ENCODE measurements at regions not wholly inside any gene's neighbourhood (a gene's known extent, or its start where the extent isn't known, plus 50 kb on each side); places are given as distances from the start of the nearest gene placed in this dataset.
"Not testable (repeated sequence)": the region's sequence is repeated elsewhere in the genome, so short reads cannot be mapped to it uniquely, and the experiment has no call there.

- peaks cover 0 to 2% (median 0%) of the 10 kb centered on the region in 9 donors for H3K4me1 ChIP-seq
- intact Hi-C loops (cut with DNase I): no loop called here
- H3K27ac ChIP-seq: no peak overlapping the region
Measured at GRCh38 chr5:67723873-67724272, 491.7 kb upstream of the PIK3R1 start.

GRCh38 chr5:67722582-67722981 is 493.0 kb upstream of the PIK3R1 start:
- ATAC-seq; H3K4me3 ChIP-seq; H3K9me3 ChIP-seq; intact Hi-C loops (cut with DNase I); H3K27me3 ChIP-seq; H3K36me3 ChIP-seq; DNase-seq; H3K27ac ChIP-seq; H3K4me1 ChIP-seq: not testable (repeated sequence)
- 98 to 100% methylated on average over 2 of the region's 2 CpGs for WGBS, 2 donors

More at GRCh38 chr5:67723873-67724272, 491.7 kb upstream of the PIK3R1 start:
- Histone ChIP-seq H3K9me3 (no peaks in the 10 kb centered on the region), H3K27me3 (no peaks in the 10 kb centered on the region), H3K4me3 (no peak overlapping the region), H3K36me3 (no peaks in the 10 kb centered on the region)
- 87 to 92% methylated on average over 1 of the region's 1 CpG for WGBS, 2 donors
- ATAC-seq: no peak
- TF ChIP-seq CTCF (IDR thresholded peaks at IDR 0.05): no peak
- no peak for DNase-seq

GRCh38 chr5:67720162-67720772 is 495.3 kb upstream of the PIK3R1 start:
- no peak for TF ChIP-seq CTCF (IDR thresholded peaks at IDR 0.05)
- WGBS, 2 donors: 98% methylated on average over 2 of the region's 2 CpGs
- Histone ChIP-seq H3K9me3 (no peaks in the 10 kb centered on the region), H3K4me1 (no peaks in the 10 kb centered on the region), H3K4me3 (no peak overlapping the region), H3K27ac (no peak overlapping the region), H3K36me3 (no peaks in the 10 kb centered on the region), H3K27me3 (no peaks in the 10 kb centered on the region)
- intact Hi-C loops (cut with DNase I): no loop called here
- no peak for DNase-seq
- no peak for ATAC-seq

GRCh38 chr5:67702008-67702407 is 505.4 kb upstream of the CD180 start:
- Histone ChIP-seq H3K27me3 (no peaks in the 10 kb centered on the region), H3K4me3 (no peak overlapping the region), H3K9me3 (peaks cover 0 to 43% (median 11%) of the 10 kb centered on the region in 11 donors), H3K36me3 (no peaks in the 10 kb centered on the region), H3K4me1 (no peaks in the 10 kb centered on the region), H3K27ac (no peak overlapping the region)
- intact Hi-C loops (cut with DNase I): no loop called here
- TF ChIP-seq CTCF (IDR thresholded peaks at IDR 0.05): no peak
- no peak for DNase-seq
- ATAC-seq: no peak

GRCh38 chr5:67699560-67699959 is 503.0 kb upstream of the CD180 start:
- H3K36me3 ChIP-seq: no peaks in the 10 kb centered on the region
- peaks cover 0 to 33% (median 11%) of the 10 kb centered on the region in 11 donors for H3K9me3 ChIP-seq
- DNase-seq (no peak), ATAC-seq (peak in 1 of 8 donors; percentile 66)
- no peak for TF ChIP-seq CTCF (IDR thresholded peaks at IDR 0.05)
- intact Hi-C loops (cut with DNase I): loop anchor here in 3 of 10 donors (10.0 kb wide), 2 partner anchors 105 to 205 kb away; no protein-coding TSS in a partner anchor
- H3K4me3 ChIP-seq: no peak overlapping the region
- H3K27me3 ChIP-seq: no peaks in the 10 kb centered on the region
- no peak overlapping the region for H3K27ac ChIP-seq
- H3K4me1 ChIP-seq: peaks cover 3 to 10% (median 7%) of the 10 kb centered on the region in 9 donors

All from heart right ventricle (tissue), 16 donors.